H9 (cell line): ENCODE measurements at regions not wholly inside any gene's neighbourhood (a gene's known extent, or its start where the extent isn't known, plus 50 kb on each side); places are given as distances from the start of the nearest gene placed in this dataset.

ENCODE experiments used
- DNase-seq: peaks from one replicate; pipeline ENCODE4 v3.0.0-alpha.2; 2017
- H2AFZ ChIP-seq: one replicate; pipeline ENCODE4 v1.6.1; 2013; ENCODE audit warnings: mild to moderate bottlenecking, low read length, control low read depth, moderate library complexity
- H2AK5ac ChIP-seq: 2 replicates; pipeline ENCODE4 v1.6.1; 2013; ENCODE audit warnings: low read length, control low read depth, mixed read lengths; ENCODE audit not compliant: insufficient read length
- H2BK120ac ChIP-seq: one replicate; pipeline ENCODE4 v1.6.1; 2013; ENCODE audit warnings: low read depth, mild to moderate bottlenecking, low read length, control low read depth, inconsistent platforms; ENCODE audit not compliant: poor library complexity, severe bottlenecking
- H2BK12ac ChIP-seq: 2 replicates; pipeline ENCODE4 v1.6.1; 2013; ENCODE audit warnings: low read length, control low read depth, mixed read lengths, low read depth; ENCODE audit not compliant: insufficient read length
- H2BK15ac ChIP-seq: 2 replicates; pipeline ENCODE4 v1.6.1; 2013; ENCODE audit warnings: low read depth, low read length, control low read depth
- H2BK20ac ChIP-seq: one replicate; pipeline ENCODE4 v1.6.1; 2013; ENCODE audit warnings: low read depth, mild to moderate bottlenecking, low read length, control low read depth, inconsistent platforms; ENCODE audit not compliant: poor library complexity, severe bottlenecking
- H2BK5ac ChIP-seq: 2 replicates; pipeline ENCODE4 v1.6.1; 2013; ENCODE audit warnings: low read length, control low read depth, mixed read lengths; ENCODE audit not compliant: insufficient read length
- H3K14ac ChIP-seq: 2 replicates; pipeline ENCODE4 v1.6.1; 2013; ENCODE audit warnings: low read length, control low read depth; ENCODE audit not compliant: insufficient read depth
- H3K18ac ChIP-seq: 2 replicates; pipeline ENCODE4 v1.6.1; 2013; ENCODE audit warnings: low read depth, mild to moderate bottlenecking, mixed read lengths, low read length, control low read depth; ENCODE audit not compliant: insufficient read length
- H3K23ac ChIP-seq: 2 replicates; pipeline ENCODE4 v1.6.1; 2013; ENCODE audit warnings: low read length, control low read depth, mixed read lengths, low read depth; ENCODE audit not compliant: insufficient read length
- H3K23me2 ChIP-seq: 2 replicates; pipeline ENCODE4 v1.6.1; 2013; ENCODE audit warnings: low read depth, mild to moderate bottlenecking, mixed read lengths, low read length, control low read depth; ENCODE audit not compliant: insufficient read length, poor library complexity, severe bottlenecking
- H3K27ac ChIP-seq: 2 replicates; pipeline ENCODE4 v1.5.1; 2013; ENCODE audit warnings: low read length, control low read depth, mixed read lengths, low read depth; ENCODE audit not compliant: insufficient read length
- H3K27me3 ChIP-seq: 2 replicates; pipeline ENCODE4 v1.6.1; 2013; ENCODE audit warnings: low read length, control low read depth, inconsistent platforms; ENCODE audit not compliant: insufficient read depth
- H3K4ac ChIP-seq: 2 replicates; pipeline ENCODE4 v1.6.1; 2013; ENCODE audit warnings: low read depth, mild to moderate bottlenecking, control low read depth, inconsistent platforms, low read length, moderate library complexity
- H3K4me1 ChIP-seq: 2 replicates; pipeline ENCODE4 v1.6.1; 2013; ENCODE audit warnings: low read length, control low read depth, inconsistent platforms; ENCODE audit not compliant: insufficient read depth
- H3K4me2 ChIP-seq: 2 replicates; pipeline ENCODE4 v1.6.1; 2013; ENCODE audit warnings: low read length, control low read depth, mixed read lengths; ENCODE audit not compliant: insufficient read length, insufficient read depth
- H3K56ac ChIP-seq: 2 replicates; pipeline ENCODE4 v1.6.1; 2013; ENCODE audit warnings: low read depth, mild to moderate bottlenecking, mixed read lengths, low read length, control low read depth; ENCODE audit not compliant: insufficient read length
- H3K79me1 ChIP-seq: 2 replicates; pipeline ENCODE4 v1.6.1; 2013; ENCODE audit warnings: low read depth, mild to moderate bottlenecking, moderate library complexity, low read length, control low read depth, inconsistent platforms; ENCODE audit not compliant: insufficient read depth, poor library complexity, severe bottlenecking
- H3K79me2 ChIP-seq: 2 replicates; pipeline ENCODE4 v1.6.1; 2013; ENCODE audit warnings: low read length, control low read depth, inconsistent platforms; ENCODE audit not compliant: insufficient read depth
- H3K9ac ChIP-seq: 2 replicates; pipeline ENCODE4 v1.6.1; 2013; ENCODE audit warnings: low read length, control low read depth, mixed read lengths; ENCODE audit not compliant: insufficient read length; ENCODE audit errors: extremely low read depth
- H3K9me3 ChIP-seq: one replicate; pipeline ENCODE4 v1.6.1; 2013; ENCODE audit warnings: low read depth, low read length, inconsistent platforms; ENCODE audit not compliant: control insufficient read depth
- H3T11ph ChIP-seq: one replicate; pipeline ENCODE4 v1.6.1; 2013; ENCODE audit warnings: mild to moderate bottlenecking, low read length, control low read depth, inconsistent platforms
- H4K20me1 ChIP-seq: one replicate; pipeline ENCODE4 v1.6.1; 2013; ENCODE audit not compliant: control insufficient read depth, insufficient read length, insufficient read depth
- H4K5ac ChIP-seq: 2 replicates; pipeline ENCODE4 v1.6.1; 2013; ENCODE audit warnings: low read depth, mild to moderate bottlenecking, mixed read lengths, low read length, control low read depth; ENCODE audit not compliant: insufficient read length
- H4K8ac ChIP-seq: replicated peaks from 2 replicates; pipeline ENCODE4 v1.6.1; 2013; ENCODE audit warnings: low read length, control low read depth, mixed read lengths, low read depth; ENCODE audit not compliant: insufficient read length
- H4K91ac ChIP-seq: 2 replicates; pipeline ENCODE4 v1.6.1; 2013; ENCODE audit warnings: low read depth, mild to moderate bottlenecking, moderate library complexity, mixed read lengths, low read length, control low read depth; ENCODE audit not compliant: insufficient read length
- H3K27ac Mint-ChIP-seq, 3 experiments: 2 replicates in 2 of 3; 3 replicates in 1 of 3; pipeline ENCODE4 v1.8.0; 2020 to 2021; ENCODE audit warnings: mixed read lengths in 3 of 3, mild to moderate bottlenecking in 1 of 3, moderate library complexity in 1 of 3
- H3K27me3 Mint-ChIP-seq: 2 replicates; pipeline ENCODE4 v1.8.0; 2021; ENCODE audit warnings: low read depth, mild to moderate bottlenecking, moderate library complexity, mixed read lengths
- H3K36me3 Mint-ChIP-seq, 3 experiments: 2 replicates in 2 of 3; 3 replicates in 1 of 3; pipeline ENCODE4 v1.8.0; 2020 to 2021; ENCODE audit warnings: low read depth in 3 of 3, mixed read lengths in 3 of 3; ENCODE audit not compliant: insufficient read depth in 1 of 3
- H3K4me1 Mint-ChIP-seq, 2 experiments: 2 replicates each; pipeline ENCODE4 v1.8.0; 2020; ENCODE audit warnings: mixed read lengths in 2 of 2
- H3K4me3 Mint-ChIP-seq, 2 experiments: 2 replicates in 1 of 2; 3 replicates in 1 of 2; pipeline ENCODE4 v1.8.0; 2020 to 2021; ENCODE audit warnings: mild to moderate bottlenecking in 2 of 2, mixed read lengths in 2 of 2, moderate library complexity in 1 of 2
- H3K9me3 Mint-ChIP-seq, 2 experiments: 2 replicates in 1 of 2; 3 replicates in 1 of 2; pipeline ENCODE4 v1.8.0; 2020; ENCODE audit warnings: mild to moderate bottlenecking in 2 of 2, mixed read lengths in 2 of 2, moderate library complexity in 1 of 2
- TF ChIP-seq, protein P1 (sequence below): fragments of 200-600 bp; sonication (generic); conservative IDR thresholded peaks from 3 replicates; pipeline ENCODE4 v1.8.0; 2021; ENCODE audit warnings: antibody characterized with exemption, mild to moderate bottlenecking

- no peak overlapping the region for H4K8ac ChIP-seq
- no peak overlapping the region for H4K5ac ChIP-seq
- no peak overlapping the region for H3K14ac ChIP-seq
- no peaks in the 10 kb centered on the region for H3K9me3 ChIP-seq
- H4K91ac ChIP-seq: no peak overlapping the region
- no peak overlapping the region for H3K9ac ChIP-seq
- H3T11ph ChIP-seq: no peak overlapping the region
- H3K18ac ChIP-seq: no peak overlapping the region
- H3K27me3 ChIP-seq: no peaks in the 10 kb centered on the region
- Mint-ChIP-seq H3K4me1 (peaks cover 19 to 21% of the 10 kb centered on the region in 2 experiments), H3K27ac (no peak overlapping the region), H3K4me3 (no peak overlapping the region), H3K36me3 (peaks cover 0 to 4% (median 3%) of the 10 kb centered on the region in 3 experiments; a peak in 3 of 7 replicates), H3K9me3 (peaks cover 3% of the 10 kb centered on the region in 2 experiments; a peak in 3 of 5 replicates), H3K27me3 (no peaks in the 10 kb centered on the region)
- no peak overlapping the region for H3K27ac ChIP-seq
- H3K4me1 ChIP-seq: peaks cover 3% of the 10 kb centered on the region; the same call in 1 of the 2 replicates
- H2AFZ ChIP-seq: no peak overlapping the region
- no peak overlapping the region for H2BK20ac ChIP-seq
- H2BK12ac ChIP-seq: no peak overlapping the region
- no peak overlapping the region for H2BK15ac ChIP-seq
- H2AK5ac ChIP-seq: no peak overlapping the region
- no peak overlapping the region for H3K4me2 ChIP-seq
- no peak overlapping the region for H3K56ac ChIP-seq
- TF ChIP-seq, protein P1, sequence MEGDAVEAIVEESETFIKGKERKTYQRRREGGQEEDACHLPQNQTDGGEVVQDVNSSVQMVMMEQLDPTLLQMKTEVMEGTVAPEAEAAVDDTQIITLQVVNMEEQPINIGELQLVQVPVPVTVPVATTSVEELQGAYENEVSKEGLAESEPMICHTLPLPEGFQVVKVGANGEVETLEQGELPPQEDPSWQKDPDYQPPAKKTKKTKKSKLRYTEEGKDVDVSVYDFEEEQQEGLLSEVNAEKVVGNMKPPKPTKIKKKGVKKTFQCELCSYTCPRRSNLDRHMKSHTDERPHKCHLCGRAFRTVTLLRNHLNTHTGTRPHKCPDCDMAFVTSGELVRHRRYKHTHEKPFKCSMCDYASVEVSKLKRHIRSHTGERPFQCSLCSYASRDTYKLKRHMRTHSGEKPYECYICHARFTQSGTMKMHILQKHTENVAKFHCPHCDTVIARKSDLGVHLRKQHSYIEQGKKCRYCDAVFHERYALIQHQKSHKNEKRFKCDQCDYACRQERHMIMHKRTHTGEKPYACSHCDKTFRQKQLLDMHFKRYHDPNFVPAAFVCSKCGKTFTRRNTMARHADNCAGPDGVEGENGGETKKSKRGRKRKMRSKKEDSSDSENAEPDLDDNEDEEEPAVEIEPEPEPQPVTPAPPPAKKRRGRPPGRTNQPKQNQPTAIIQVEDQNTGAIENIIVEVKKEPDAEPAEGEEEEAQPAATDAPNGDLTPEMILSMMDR: no peak
- H3K4ac ChIP-seq: no peak overlapping the region
- no peak overlapping the region for H2BK120ac ChIP-seq
- DNase-seq: no peak
- no peaks in the 10 kb centered on the region for H3K23me2 ChIP-seq
- H2BK5ac ChIP-seq: no peak overlapping the region
- no peaks in the 10 kb centered on the region for H3K79me2 ChIP-seq
- H3K23ac ChIP-seq: no peak overlapping the region
- no peaks in the 10 kb centered on the region for H4K20me1 ChIP-seq
- no peaks in the 10 kb centered on the region for H3K79me1 ChIP-seq
Observed at GRCh38 chr7:85292908-85293576, 106.2 kb upstream of the SEMA3D start.
